Hepatocyte (in vitro differentiated cells): ENCODE measurements at regions not wholly inside any gene's neighbourhood (a gene's known extent, or its start where the extent isn't known, plus 50 kb on each side); places are given as distances from the start of the nearest gene placed in this dataset.

Experiments
- DNase-seq: peaks from one replicate; pipeline ENCODE4 v3.0.0-alpha.2; 2016; ENCODE audit warnings: low spot score
- H2AFZ ChIP-seq: fragments of 200-600 bp; sonication (generic); 2 replicates; pipeline ENCODE4 v1.6.0; 2016; ENCODE audit warnings: antibody characterized with exemption, mild to moderate bottlenecking
- H3K27ac ChIP-seq: fragments of 200-600 bp; sonication (generic); 2 replicates; pipeline ENCODE4 v1.5.1; 2016; ENCODE audit warnings: mild to moderate bottlenecking
- H3K27me3 ChIP-seq: fragments of 200-600 bp; sonication (generic); 2 replicates; pipeline ENCODE4 v1.6.1; 2016
- H3K36me3 ChIP-seq: fragments of 200-600 bp; sonication (generic); replicated peaks from 2 replicates; pipeline ENCODE4 v1.5.1; 2016; ENCODE audit warnings: low read depth; ENCODE audit not compliant: insufficient read depth
- H3K4me1 ChIP-seq: fragments of 200-600 bp; sonication (generic); 2 replicates; pipeline ENCODE4 v1.5.1; 2016; ENCODE audit warnings: mild to moderate bottlenecking, moderate library complexity; ENCODE audit not compliant: insufficient read depth
- H3K4me2 ChIP-seq: fragments of 200-600 bp; sonication (generic); 2 replicates; pipeline ENCODE4 v1.6.0; 2016
- H3K4me3 ChIP-seq: fragments of 200-600 bp; sonication (generic); 2 replicates; pipeline ENCODE4 v1.5.1; 2016; ENCODE audit warnings: mild to moderate bottlenecking
- H3K79me2 ChIP-seq: fragments of 200-600 bp; sonication (generic); 2 replicates; pipeline ENCODE4 v1.6.0; 2017; ENCODE audit warnings: mild to moderate bottlenecking
- H3K9me2 ChIP-seq: fragments of 200-600 bp; sonication (generic); replicated peaks from 2 replicates; pipeline ENCODE4 v1.6.0; 2017; ENCODE audit warnings: mild to moderate bottlenecking; ENCODE audit not compliant: insufficient read depth
- H3K9me3 ChIP-seq: fragments of 200-600 bp; sonication (generic); 2 replicates; pipeline ENCODE4 v1.5.1; 2016; ENCODE audit warnings: low read depth, mild to moderate bottlenecking
- H4K20me1 ChIP-seq: fragments of 200-600 bp; sonication (generic); 2 replicates; pipeline ENCODE4 v1.6.0; 2016; ENCODE audit warnings: mild to moderate bottlenecking; ENCODE audit not compliant: insufficient read depth, poor library complexity, severe bottlenecking
- CTCF ChIP-seq: fragments of 200-600 bp; sonication (generic); IDR thresholded peaks from 2 replicates; pipeline ENCODE4 v1.5.1; 2016; ENCODE audit warnings: antibody characterized with exemption, mild to moderate bottlenecking; ENCODE audit not compliant: poor library complexity
- EZH2 ChIP-seq: fragments of 200-600 bp; sonication (generic); IDR thresholded peaks from 2 replicates; pipeline ENCODE4 v1.6.1; 2016; ENCODE audit warnings: antibody characterized with exemption, mild to moderate bottlenecking, borderline replicate concordance
- EZH2phosphoT487 ChIP-seq: fragments of 200-600 bp; sonication (generic); IDR thresholded peaks from one replicate; pipeline ENCODE4 v1.6.1; 2018; ENCODE audit warnings: antibody characterized with exemption, mild to moderate bottlenecking, low read depth, moderate library complexity; ENCODE audit not compliant: unreplicated experiment, severe bottlenecking
- WGBS: methylation state at CpG from one replicate; pipeline ENCODE4 v1.1.6; 2016; ENCODE audit warnings: low lambda C conversion rate; ENCODE audit errors: missing lambda C conversion rate; 5-methylcytosine and 5-hydroxymethylcytosine counted together

DNA sequence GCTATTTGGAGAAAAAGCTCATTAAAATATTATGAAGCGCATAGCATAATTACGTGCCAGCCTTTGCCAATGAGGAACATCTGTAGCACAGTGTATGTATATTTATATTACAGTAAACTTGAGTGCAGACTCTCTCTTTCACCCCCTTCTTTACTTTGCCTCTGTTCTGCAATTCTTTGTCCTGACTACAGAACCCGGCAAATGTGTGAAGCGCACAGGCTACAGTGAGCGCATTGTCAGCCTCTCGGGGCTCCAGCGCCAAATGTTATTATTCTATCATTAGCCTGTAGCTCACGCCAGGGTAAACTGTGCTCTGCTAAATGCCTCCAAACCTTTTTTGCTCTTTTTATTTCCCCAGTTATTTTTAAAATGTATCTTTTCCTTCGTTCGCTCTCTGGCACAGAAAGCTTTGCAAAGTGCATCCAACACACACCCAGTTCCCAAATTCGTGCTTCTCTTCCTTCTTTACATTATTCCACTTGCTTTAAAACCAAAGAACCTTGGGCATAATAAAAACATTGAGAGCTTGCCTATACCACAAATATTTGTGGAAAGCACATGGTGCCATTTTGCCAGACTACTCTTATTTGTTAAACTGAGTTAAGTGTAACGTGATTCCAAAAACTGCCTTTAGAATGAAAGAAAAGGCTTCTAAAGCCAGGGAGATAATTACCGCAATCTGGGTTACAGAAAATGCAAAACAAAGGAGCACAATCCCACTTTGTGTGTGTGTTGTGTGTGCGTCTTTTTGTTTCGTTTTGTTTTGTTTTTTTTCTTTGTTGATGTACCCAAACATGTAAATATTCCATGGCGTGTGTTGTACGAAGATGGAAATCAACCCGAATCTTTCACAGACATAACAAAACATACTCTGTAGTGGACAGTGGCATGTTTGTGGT lies 164.1 kb upstream of the MPDZ start:
- no peaks in the 10 kb centered on the region for H3K9me2 ChIP-seq
- no peaks in the 10 kb centered on the region for H3K4me1 ChIP-seq
- no peak for TF ChIP-seq CTCF
- no peak for TF ChIP-seq EZH2phosphoT487
- no peak for TF ChIP-seq EZH2
- H4K20me1 ChIP-seq: no peaks in the 10 kb centered on the region
- peak overlapping the region; percentile 26 for H3K4me2 ChIP-seq
- H3K79me2 ChIP-seq: no peaks in the 10 kb centered on the region
- DNase-seq: no peak
- H3K36me3 ChIP-seq: no peaks in the 10 kb centered on the region
- H3K4me3 ChIP-seq: no peak overlapping the region
- H3K27ac ChIP-seq: peak overlapping the region; percentile 66
- H2AFZ ChIP-seq: no peak overlapping the region
- no peaks in the 10 kb centered on the region for H3K27me3 ChIP-seq
- 73% methylated on average over 18 of the region's 18 CpGs for WGBS
- H3K9me3 ChIP-seq: no peaks in the 10 kb centered on the region

GRCh38 chr9:13439685-13440476 lies 160.4 kb upstream of the MPDZ start:
- no peak for TF ChIP-seq EZH2phosphoT487
- TF ChIP-seq CTCF: no peak
- TF ChIP-seq EZH2: no peak

GRCh38 chr9:13437866-13438265 lies 158.4 kb upstream of the MPDZ start:
- Histone ChIP-seq H3K27me3 (no peaks in the 10 kb centered on the region), H3K36me3 (no peaks in the 10 kb centered on the region), H3K9me2 (no peaks in the 10 kb centered on the region), H3K4me2 (no peak overlapping the region), H3K9me3 (no peaks in the 10 kb centered on the region), H3K79me2 (no peaks in the 10 kb centered on the region), H4K20me1 (no peaks in the 10 kb centered on the region), H3K27ac (no peak overlapping the region), H3K4me1 (no peaks in the 10 kb centered on the region), H2AFZ (no peak overlapping the region), H3K4me3 (no peak overlapping the region)
- no peak for TF ChIP-seq CTCF
- no peak for TF ChIP-seq EZH2
- TF ChIP-seq EZH2phosphoT487: no peak
- DNase-seq: no peak
- 100% methylated on average over 1 of the region's 1 CpG for WGBS

More at GRCh38 chr9:13439685-13440476, 160.4 kb upstream of the MPDZ start:
- no peaks in the 10 kb centered on the region for H3K79me2 ChIP-seq
- DNase-seq: no peak
- H3K27ac ChIP-seq: no peak overlapping the region
- no peaks in the 10 kb centered on the region for H3K36me3 ChIP-seq
- no peaks in the 10 kb centered on the region for H3K9me2 ChIP-seq
- no peaks in the 10 kb centered on the region for H3K9me3 ChIP-seq
- WGBS: 89% methylated on average over 3 of the region's 3 CpGs
- H3K4me1 ChIP-seq: no peaks in the 10 kb centered on the region
- no peak overlapping the region for H3K4me2 ChIP-seq
- no peak overlapping the region for H2AFZ ChIP-seq
- no peak overlapping the region for H3K4me3 ChIP-seq
- no peaks in the 10 kb centered on the region for H4K20me1 ChIP-seq
- H3K27me3 ChIP-seq: no peaks in the 10 kb centered on the region
